GM21576 (cell line): ENCODE measurements at regions not wholly inside any gene's neighbourhood (a gene's known extent, or its start where the extent isn't known, plus 50 kb on each side); places are given as distances from the start of the nearest gene placed in this dataset.

Experiments used
- ATAC-seq: cut with Tn5 transposase; IDR thresholded peaks from one replicate; pipeline ENCODE4 v1.9.1; 2021; ENCODE audit warnings: mild to moderate bottlenecking, moderate library complexity; ENCODE audit not compliant: unreplicated experiment

DNA sequence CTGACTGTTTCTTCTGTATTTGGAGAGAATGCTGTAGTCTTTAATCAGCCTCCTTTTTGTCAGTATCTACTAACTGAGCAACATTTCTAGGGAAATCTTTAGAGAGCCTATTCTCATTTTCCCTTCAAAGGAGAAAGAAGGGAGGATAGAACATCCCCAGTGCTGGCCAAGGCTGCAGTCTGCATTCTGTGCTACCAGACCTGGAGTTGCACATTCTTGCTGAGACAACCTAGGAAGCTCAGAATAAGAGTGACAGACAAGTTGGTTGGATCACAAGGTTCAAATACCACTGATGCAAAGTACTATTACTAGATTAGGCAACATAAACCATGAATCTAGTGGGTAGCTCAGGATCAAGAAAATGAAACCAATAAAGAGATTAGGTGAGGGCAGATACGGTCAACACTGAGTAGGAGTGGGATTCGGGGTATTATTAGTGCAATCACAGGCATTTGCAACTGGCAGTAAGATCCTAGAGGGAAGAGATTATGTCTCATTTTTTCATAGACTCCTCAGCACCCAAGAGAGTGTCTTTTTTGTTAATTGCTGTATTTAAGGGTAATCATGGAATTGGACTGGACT, 213.5 kb upstream of the FAM83B start:
- ATAC-seq = no peak

DNA sequence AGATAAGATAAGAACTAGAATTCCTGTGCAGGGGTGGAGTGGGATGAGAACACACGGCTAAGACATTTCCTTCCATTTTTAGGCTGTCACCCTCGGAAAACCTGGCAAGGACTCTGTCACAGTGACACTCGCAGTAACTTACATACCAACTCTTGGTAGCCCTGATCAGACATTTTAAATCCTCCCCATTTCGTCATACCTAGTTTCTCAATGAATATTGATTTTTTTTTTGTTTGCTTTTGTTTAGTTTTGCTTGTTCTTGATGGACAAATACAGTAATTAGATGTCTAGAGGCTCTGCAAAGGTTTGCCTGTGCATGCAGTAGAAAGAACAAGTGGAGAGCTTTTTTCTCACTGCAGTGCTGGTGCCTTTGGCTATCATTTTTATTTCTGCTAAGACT, 213.0 kb upstream of the FAM83B start:
- no peak for ATAC-seq

DNA sequence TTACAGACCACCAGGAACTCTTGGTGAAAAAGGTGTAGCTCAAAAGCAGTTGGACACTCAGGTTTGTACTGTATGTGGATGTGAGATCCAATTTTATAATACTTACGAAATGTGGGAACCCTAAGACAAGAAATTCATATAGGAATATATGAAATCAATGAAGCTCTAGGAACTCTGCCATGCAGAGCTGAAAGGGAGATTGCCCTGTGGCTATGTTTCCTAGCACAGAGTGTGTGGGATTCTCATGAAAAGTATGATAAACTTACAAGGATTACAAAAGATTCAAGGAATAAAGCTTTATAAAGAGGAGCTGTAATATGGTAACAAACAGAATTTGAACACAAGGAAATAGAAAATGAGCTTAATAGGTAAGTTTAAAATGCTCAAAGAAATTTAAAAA, 205.7 kb upstream of the FAM83B start:
- ATAC-seq = no peak

DNA sequence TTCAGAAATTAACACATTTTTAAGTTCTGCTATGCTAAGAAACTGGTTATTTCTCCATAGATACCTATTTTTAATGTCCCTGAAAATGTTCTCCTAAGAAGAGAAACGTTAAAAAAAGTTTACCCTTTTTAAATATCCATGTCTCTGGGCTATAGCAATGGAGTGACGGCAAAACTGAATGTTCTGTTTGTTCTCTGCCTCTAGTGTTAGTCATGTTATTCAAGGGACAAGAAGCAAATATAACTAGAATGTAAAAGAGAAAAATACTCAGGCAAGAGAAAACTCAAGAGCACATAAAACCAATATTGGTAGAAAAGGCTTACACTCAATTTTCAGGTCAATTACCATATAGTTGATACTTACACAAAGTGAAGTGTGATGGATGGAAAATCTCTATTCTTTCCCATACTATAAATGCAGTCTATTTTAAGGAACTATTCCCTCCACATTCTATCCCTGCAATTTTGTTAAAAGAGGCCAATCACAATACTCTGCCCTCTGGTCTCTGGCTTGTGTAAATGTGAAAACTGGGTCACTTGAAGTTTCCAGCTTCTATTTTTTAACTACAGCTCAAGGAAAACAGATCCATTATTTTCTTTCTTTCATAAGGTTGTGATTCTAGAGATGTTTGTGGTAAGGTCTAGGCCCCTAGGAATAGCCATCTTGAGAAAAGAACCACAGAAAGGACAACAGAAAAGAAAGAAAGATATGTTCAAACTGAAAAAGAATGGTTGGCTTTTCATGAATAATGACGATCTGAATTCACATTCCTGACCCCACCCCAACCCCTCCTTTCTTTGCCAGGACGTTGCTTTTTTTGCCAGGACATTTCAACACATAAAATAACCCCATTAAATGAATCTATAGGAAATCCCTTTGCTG, 200.3 kb upstream of the FAM83B start:
- no peak for ATAC-seq

DNA sequence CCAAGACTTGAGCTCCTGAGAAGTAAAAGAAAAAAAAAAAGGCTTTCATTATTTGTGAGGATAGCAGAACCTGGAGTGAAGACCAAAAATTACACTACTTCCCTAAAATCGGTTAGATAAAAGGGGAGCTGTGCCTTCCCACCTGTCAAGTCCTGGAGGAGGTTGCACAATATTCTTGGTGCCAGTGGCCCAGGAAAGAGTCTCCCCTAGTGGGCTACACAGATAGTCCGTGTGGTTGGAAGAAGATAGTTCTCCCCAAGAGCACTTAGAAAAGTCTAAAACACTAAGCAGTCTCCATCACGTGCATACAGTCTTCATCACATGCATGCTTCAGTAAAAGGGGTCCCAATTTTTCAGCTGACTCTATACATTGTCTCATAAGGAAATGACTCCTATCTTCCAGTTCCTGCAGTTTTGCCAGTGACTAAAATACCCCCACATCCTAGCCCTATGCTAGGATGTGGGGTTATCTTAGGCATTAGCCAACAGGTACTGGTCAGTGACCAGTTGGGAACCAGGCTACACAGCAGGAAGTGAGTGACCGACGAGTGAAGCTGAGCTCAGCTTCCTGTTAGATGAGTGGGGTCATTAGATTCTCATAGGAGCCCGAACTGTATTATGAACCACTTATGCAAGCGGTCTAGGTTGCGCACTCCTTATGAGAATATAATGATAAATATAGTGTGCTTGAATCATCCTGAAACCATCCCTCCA, 199.5 kb upstream of the FAM83B start:
- ATAC-seq = no peak

DNA sequence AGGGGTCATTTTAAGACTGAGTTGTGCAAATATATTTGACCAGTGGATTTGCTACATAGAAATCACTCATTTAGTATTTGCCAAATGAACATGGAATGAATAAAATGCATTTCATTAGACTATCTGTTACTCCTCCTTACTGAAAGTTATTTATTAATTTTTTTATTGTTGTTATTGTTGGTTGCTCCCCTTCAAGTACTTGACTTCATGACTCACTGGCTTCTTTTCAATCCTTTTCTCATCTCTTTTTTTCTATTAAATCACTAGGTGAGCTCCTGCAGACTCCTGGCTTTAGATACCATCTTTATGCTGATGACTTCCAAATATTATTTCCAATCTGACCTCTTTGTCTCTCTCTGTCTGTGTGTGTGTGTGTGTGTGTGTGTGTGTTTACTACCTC, 192.2 kb upstream of the FAM83B start:
- no peak for ATAC-seq

DNA sequence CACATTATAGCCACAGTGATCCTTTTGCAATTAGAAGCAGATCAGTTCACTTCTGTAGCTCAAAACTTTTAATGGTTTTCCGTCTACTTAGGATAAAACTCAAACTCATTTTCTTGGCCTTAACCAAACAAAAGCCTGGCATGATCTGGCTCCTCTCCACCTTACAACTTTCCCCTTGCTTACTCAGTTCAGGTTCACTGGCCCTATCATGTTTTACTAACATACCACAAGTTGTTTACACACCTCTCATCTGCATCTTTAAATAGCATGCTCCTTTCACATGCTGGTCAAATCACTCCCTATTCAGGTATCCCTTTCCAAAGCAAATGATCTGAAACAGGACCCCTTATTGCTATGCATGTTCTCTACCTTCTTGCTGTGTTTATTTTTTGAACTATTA, 191.4 kb upstream of the FAM83B start:
- ATAC-seq = no peak

DNA sequence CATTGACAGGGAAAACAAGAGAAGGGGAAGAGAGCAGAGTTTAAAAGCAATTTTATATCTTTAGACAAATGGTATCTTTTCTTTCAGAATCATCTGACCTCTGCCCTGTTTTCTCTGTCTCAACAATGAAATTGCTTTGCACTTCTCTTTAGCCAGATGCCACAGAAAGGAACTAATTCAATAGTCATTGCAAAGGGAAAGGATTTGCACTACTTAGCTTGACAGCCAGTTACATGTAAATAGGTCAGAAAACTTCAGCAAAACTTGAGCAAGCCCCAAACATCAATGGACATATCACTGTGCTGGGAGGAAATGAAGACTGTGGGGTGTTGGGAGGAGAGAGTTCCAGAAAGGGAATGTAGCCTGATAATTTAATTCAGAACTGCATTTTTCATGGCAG, 181.3 kb upstream of the FAM83B start:
- no peak for ATAC-seq

DNA sequence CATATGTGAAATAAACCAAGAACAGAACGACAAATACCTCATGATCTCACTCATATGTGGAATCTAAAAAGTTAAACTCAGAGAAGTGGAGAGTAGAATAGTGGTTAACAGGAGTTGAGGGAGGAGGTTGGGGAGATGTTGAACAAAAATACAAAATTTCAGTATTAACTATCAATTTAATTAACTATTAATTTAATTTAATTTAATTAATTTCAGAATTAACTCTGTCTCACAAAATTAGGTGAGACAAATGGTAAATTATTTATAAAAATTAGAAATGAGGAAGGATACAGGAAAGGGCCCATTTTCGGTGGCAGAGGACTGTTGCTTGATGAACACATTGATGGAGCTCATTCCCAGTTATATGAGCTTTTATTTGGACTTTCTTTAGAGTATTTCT, 166.0 kb upstream of the FAM83B start:
- no peak for ATAC-seq

DNA sequence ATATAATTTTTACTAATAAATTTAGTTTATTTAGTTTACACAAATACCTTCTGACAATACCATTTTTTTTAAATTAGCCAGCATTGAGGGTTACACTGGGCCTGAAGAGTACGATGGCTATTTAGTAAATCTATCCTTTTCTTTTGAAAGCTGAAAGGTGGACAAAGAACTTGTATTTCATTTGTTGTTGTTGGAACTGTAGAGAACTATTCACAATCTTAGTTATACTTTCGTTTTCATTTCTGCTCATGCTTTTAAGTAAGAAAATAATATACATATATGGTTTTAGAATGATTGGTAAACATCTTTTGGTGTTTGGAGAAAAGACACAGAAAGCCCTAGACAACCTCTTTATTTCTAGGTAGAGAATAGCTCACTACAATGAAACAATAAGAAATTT, 165.3 kb upstream of the FAM83B start:
- no peak for ATAC-seq

DNA sequence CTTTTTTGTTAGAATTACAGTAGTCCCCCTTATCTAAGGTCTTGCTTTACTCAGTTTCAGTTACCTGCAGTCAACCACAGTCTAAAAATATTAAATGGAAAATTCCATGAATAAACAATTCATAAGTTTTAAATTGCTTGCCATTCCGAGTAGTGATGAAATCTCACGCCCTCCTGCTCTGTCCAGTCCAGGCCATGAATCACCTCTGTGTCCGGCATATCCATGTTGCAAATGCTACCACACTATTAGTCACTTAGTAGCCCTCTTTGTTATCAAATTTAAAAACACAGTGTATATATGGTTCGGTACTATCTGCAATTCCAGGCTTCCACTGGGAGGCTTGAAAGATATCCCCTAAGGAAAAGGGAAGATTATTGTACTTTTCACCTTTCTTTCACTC, 164.6 kb upstream of the FAM83B start:
- ATAC-seq = no peak

DNA sequence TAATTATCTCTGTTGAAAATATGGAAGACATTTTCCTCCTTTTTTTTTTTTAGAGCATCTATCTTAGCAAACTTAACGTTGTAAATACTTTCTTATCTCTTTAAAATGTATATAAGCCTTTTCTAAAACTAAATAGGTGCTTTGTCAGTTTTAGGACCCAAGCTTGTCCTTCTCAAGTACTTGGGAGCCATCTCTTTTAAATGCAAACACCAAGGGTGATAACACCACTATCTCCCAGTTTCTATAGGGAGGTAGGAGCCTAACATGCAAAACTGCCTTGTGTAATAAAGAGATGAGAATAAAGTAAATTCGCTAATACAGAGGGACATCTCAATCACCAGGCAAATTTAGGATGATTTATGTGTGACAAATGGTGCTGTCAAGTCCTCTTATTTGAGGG, 157.0 kb upstream of the FAM83B start:
- ATAC-seq = no peak

DNA sequence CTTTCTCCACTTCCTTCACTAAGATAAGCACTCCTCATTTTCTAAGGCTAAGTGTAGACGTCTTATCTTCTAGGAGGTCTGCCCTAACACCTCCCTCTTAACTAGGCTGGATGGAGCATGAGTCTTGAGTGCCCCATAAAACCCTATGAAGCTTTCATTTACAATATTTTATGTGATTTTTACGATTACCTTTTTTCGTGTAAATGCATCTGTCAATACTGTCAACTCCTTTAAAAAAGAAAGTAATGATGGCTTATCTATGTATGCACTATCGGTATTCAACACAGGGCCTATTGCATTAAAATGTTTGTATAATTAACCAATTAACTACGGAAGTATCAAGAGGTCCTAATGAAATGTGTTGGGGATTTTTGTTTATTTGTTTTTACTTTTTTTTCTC, 156.0 kb upstream of the FAM83B start:
- no peak for ATAC-seq

DNA sequence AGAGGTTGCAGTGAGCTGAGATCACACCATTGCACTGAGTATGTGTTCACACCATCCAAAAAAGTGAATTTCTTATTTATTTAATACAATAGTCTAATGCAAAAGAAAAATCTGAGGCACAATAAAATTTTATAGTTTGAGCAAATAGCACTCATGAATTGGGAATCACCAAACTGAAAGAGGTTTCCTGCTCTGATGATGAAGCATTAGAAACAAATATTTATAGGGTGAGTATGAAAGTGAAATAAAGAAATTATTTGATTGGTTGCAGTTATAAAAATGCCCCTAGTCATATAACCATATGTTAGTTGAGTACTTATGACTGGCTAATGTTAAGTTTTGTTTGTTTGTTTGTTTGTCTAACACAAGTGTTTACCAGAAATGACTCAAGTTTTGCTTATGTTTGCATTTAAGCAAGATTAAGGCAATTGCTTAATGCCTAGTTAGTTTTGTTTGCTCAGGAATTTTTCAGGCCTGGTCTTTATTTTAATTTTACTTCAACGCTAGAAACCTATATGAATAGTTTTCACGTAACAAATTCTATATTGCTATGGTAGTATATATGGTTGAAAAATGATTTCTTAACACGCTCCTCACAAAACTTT, 151.5 kb upstream of the FAM83B start:
- ATAC-seq = no peak

DNA sequence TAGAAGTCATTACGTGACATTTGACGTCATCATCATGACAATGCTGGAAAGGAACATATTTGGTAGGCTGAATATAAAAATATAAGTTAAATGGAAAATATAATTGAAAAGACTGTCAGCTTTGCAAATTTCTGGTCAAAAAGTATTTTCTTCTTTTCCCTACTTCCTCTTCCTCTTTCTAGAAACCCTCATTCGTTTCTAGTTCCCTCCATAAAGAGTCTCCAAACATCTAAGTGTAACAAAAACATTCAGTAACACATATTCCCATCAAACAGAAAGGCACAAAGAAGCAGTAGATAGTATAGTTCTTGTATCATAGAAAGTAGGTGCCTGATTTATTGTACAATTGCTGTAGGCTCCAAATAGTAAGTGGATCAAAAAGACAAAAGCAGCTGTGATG, 150.8 kb upstream of the FAM83B start:
- ATAC-seq = no peak

DNA sequence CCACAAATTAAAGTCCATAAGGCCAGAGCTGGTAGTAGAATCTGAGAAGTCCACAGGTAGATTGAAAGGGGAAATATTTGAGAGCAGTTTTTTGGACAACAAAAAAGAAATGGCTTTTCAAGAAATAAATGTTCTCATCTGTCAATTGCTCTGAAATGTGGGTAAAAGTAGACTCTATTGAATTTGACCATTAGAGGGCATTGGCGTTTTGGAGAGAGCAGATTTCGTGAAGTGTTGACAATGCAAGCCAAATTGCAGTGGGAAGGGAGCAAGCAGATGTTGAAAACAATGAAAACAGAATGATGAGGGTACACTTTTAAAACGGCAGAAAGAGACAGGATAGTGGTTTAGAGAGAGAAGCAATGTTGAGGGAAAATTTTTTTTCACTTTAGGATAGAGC, 149.1 kb upstream of the FAM83B start:
- ATAC-seq = no peak

DNA sequence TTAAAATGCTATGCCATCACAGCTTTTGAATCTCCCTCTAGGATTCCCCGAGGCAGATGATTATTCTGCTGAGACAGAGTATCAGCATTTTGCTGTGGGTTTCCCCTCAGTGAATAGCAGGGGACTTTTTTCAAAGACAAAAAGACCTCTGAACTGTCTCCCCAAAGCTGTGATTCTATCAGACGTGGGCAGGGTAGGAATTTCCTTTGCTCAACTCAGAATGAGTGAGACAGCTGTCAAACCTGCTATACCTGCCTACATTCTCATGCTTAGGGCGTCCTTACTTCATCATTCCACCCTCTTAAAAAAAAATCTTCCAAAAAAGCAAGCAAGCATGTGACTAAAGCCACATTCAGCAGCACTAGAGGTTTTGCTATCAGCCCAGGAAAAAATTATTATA, 147.6 kb upstream of the FAM83B start:
- peak; percentile 58 for ATAC-seq

DNA sequence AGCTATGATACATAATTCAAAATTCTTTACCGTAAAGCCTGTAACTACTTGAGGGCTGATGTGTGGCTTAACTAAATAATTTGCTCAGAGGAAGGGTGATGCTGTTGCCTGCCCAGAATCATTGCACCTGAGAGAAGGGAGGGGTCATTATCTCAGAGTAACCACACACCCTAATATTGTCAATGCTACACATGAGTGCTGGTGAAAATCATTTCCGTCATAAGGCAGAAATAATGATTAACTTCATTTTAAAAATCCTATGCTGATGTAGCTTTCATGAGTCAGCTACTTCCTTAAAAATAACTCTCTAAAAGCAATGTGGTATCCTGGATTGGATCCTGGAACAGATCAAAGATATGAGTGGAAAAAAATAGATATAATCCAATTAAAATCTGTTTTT, 146.4 kb upstream of the FAM83B start:
- no peak for ATAC-seq

DNA sequence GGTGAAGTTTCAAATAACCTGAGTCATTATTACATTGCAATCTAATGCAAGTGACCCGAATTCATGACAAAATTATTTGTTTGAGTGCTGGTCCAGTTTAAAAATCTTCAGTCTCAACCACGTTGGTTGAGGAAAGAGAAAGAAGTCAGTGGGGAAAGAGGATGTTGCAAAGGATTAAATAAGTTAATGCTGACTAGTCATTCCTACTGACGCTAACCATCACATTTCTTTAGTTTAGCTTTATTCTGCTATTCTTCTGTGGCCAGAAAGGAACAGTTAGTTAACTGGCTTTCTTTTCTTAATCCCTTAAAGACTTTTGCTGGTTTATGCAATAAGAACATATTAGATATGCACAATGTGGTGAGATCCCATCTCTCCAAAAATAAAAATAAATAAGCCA, 143.8 kb upstream of the FAM83B start:
- ATAC-seq = no peak

DNA sequence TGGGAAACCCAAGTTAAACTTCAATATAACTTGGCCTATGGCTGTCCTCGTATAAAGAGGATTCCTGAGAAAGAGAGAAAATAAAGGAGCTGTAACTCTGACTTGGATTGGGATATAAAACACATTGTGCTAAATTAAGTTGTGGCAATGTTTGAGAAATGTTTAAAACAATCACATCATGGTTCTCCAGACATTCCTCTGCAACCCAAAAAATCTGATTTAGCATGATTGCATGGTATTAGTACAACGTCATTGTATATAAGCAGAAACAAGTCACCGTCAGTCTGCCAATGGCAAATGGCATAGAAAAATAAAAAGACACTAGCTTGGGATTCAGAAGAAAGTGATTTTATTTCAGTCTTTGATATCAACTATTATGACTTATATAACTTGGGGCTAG, 140.2 kb upstream of the FAM83B start:
- no peak for ATAC-seq

DNA sequence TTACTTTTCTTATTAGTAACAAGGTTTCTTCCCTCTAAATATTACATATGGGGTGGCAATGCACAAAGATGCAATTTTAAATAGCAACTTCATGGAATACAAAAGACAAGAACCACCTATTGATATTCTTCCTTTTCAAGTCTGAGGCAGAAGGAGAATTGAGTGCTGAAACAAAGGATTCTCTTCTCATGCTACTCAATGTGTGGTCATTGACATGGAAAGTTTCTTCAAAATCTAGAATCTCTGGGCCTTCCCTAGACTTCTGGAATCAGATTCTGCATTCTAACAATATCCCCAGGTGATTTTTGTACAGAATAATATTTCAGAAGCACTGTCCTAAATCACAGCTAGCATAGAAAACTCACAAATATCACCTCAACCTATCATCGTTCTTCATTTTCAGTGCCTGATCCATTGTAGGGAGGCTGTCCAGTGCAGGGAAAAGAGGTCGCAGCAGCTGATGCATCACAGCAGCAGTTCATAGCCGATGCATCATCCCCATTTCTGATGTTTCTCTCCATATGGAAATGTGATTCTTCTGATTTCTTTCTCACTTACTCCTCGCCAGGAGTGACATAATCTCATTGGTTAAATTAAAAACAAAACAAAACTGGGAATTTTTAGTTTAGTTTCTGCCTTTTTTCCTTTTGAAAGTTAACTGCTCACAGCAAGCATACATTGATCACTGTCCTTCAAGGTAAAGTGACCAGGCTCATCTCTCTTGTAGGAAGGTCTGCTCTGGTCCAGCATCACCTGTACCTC, 139.5 kb upstream of the FAM83B start:
- no peak for ATAC-seq
